AG10803 (cell line): ENCODE measurements at regions not wholly inside any gene's neighbourhood (a gene's known extent, or its start where the extent isn't known, plus 50 kb on each side); places are given as distances from the start of the nearest gene placed in this dataset.
"Not testable (repeated sequence)": the region's sequence is repeated elsewhere in the genome, so short reads cannot be mapped to it uniquely, and the experiment has no call there.

Experiments used
- DNase-seq: peaks from one replicate; pipeline ENCODE4 v3.0.0; 2010; ENCODE audit warnings: low read depth
- H3K4me3 ChIP-seq: 2 replicates; pipeline ENCODE4 v1.5.1; 2011; ENCODE audit warnings: mild to moderate bottlenecking, low read length, control low read depth
- TF ChIP-seq, protein P1 (sequence below): conservative IDR thresholded peaks from 2 replicates; pipeline ENCODE4 v1.5.1; 2011; ENCODE audit warnings: mild to moderate bottlenecking, low read length, control low read depth, inconsistent platforms

DNA sequence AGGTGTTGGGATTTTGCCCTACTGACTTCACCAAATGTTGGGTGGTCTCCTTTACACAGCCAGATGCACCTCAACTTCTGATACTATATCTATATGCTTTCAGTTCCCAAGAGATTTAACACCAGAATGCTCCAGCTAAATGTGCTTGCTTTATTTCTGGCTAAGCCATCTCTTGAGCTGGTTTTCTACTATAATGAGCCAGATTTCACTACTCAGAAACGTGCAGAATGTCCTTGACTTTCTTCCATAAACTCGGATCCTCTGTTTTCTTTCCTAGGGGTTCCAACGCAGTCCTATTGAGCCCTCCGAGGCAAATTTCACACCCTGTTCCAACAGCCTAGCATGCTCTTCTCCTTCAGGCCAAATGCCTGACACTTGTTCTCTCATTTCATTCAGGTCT, 200.3 kb downstream of the DPY19L2 start:
- no peak overlapping the region for H3K4me3 ChIP-seq
- no peak for DNase-seq
- TF ChIP-seq, protein P1, sequence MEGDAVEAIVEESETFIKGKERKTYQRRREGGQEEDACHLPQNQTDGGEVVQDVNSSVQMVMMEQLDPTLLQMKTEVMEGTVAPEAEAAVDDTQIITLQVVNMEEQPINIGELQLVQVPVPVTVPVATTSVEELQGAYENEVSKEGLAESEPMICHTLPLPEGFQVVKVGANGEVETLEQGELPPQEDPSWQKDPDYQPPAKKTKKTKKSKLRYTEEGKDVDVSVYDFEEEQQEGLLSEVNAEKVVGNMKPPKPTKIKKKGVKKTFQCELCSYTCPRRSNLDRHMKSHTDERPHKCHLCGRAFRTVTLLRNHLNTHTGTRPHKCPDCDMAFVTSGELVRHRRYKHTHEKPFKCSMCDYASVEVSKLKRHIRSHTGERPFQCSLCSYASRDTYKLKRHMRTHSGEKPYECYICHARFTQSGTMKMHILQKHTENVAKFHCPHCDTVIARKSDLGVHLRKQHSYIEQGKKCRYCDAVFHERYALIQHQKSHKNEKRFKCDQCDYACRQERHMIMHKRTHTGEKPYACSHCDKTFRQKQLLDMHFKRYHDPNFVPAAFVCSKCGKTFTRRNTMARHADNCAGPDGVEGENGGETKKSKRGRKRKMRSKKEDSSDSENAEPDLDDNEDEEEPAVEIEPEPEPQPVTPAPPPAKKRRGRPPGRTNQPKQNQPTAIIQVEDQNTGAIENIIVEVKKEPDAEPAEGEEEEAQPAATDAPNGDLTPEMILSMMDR = no peak

DNA sequence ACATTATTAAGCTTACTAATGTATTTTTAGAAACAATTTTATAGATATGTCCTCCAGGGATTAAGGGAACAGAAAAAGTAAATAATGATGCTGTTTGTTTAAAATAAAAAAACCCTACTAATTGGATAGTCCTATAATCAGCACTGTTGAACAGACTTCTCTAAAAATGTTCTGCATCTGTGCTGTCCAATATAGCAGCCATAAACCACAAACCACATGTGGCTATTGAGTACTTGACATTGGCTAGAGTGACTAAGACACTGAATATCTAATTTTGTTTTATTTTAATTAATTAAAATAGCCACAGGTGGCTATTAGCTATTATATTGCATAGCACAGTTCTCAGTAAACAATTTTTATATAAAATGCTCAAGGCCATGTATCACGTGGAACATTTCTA, 210.4 kb downstream of the DPY19L2 start:
- TF ChIP-seq, protein P1 = no peak
- H3K4me3 ChIP-seq = no peak overlapping the region
- no peak for DNase-seq

DNA sequence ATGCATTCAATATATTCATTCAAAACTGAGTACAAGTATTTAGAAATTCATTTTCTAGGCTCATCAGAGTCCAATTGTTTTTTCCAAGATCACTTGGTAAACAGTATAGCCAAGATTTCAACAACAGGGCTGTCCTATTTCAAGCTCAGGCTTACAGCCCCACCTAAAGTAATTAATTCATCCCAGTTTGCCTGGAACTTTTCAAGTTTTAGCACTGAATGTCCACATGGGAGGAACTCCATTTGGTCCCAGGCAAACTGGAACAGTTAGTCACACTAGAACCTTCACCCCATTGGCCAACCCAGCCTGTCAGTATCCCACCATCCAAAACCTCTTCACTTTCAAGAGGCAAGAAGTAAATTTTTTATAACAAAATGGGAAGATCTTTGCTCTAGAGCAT, 210.9 kb downstream of the DPY19L2 start:
- TF ChIP-seq, protein P1 = no peak
- H3K4me3 ChIP-seq = no peak overlapping the region
- DNase-seq = no peak

DNA sequence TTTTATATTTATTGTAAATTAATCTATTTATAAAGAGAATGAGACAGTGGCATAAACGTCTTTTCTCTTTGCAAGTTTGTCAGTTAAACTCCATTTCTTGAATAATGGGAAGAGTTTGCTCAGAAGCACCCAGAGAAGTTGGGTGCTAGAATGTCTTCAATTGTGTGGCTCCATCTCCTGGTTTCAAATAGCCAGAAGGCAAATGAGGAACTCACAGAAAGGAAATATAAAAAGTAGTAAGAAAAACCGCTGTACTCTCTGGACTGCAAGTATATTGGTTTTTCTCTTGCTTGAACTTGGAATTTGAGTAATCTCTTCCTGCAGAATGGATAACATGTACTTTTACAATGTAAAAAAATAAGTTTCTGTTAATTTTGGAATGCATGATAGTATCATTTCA, 217.5 kb downstream of the DPY19L2 start:
- TF ChIP-seq, protein P1 = no peak
- H3K4me3 ChIP-seq = no peak overlapping the region
- DNase-seq = no peak

DNA sequence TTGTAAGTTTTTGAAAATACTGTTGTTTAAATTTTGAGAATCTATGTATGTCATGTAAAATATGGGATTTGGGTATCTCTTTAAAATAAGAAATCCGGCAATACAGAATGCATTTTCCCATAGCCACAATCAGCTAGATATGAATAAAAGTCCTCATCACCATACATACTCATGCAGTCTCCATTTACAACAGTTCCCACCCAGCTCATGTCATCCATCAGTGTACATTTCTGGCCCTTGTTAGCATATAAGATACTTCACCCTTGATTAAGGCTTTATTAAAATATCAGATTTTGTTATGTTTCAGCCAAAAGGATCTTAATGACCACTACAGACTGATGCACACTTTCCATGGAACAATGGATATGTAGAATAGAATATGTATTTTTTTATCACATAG, 218.0 kb downstream of the DPY19L2 start:
- TF ChIP-seq, protein P1 = no peak
- DNase-seq = no peak
- H3K4me3 ChIP-seq = no peak overlapping the region

DNA sequence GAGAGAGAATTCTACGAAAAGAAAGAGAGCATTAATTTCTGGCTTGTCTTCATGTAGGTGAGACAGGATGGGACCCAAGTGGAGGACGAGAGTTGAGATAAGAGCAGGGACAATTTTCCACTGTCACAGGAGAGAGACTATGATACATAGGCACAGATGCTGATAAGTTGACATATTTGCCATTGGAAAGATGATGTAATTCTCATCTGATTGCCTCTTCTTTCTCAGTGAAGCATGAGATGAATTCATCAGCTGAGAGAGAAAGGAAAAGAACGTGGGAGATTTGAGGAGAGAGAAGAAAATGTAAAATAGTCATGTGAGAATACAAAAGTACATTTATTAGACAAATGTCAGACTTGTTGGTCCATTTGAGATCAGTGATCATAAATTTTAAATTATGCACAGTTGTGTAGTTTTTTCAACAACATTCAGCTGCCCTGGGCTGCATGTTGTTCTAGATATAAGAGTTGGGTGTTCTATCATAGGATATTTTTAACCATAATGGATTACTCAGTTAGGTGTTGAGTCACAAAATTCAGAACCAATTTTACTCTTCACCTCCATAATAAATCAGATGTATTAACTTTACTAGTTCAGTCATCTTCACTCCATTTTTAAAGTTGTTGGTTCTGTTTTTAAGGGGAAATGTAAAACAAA, 222.9 kb downstream of the DPY19L2 start:
- no peak for DNase-seq
- TF ChIP-seq, protein P1 = no peak
- H3K4me3 ChIP-seq = no peak overlapping the region

DNA sequence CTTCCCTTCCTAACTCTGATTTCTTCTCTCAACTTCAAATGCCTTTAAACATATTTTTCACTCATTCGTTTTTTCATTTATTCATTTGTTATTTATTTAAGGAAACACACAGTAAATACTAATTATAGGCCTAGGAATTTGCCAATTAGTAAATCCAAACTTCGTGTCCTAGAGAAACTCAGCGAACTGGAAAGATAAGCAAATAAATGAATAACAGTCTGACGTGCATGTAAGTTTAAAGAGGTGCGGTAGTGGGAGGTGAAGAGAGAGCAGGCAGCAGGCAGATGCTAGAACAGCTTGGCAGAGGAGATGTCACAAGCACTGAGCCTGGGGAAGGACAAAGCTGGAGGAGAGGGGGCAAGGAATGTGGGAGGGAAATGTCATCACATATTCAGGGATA, 228.2 kb downstream of the DPY19L2 start:
- no peak for DNase-seq
- TF ChIP-seq, protein P1 = no peak
- H3K4me3 ChIP-seq = no peak overlapping the region

DNA sequence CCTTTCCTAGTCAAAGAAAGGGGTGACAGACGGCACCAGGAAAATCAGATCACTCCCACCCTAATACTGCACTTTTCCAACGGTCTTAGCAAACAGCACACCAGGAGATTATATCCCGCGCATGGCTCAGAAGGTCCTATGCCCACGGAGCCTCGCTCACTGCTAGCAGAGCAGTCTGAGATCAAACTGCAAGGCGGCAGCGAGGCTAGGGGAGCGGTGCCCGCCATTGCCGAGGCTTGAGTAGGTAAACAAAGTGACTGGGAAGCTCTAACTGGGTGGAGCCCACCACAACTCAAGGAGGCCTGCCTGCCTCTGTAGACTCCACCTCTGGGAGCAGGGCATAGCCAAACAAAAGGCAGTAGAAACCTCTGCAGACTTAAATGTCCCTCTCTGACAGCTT, 233.9 kb downstream of the DPY19L2 start:
- H3K4me3 ChIP-seq, DNase-seq: not testable (repeated sequence)

DNA sequence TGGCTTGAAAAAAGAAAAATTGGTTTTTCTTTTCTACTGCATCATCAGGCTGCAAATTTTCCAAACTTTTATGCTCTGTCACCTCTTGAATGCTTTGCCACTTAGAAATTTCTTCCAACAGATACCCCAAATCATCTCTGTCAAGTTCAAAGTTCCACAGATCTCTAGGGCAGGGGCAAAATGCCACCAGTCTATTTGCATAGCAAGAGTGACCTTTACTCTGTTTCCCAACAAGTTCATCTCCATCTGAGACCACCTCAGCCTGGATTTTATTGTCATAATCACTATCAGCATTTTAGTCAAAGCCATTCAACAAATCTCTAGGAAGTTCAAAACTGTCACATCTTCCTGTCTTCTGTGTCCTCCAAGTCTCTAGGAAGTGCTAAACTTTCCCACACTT, 240.3 kb downstream of the DPY19L2 start:
- DNase-seq, H3K4me3 ChIP-seq: not testable (repeated sequence)

DNA sequence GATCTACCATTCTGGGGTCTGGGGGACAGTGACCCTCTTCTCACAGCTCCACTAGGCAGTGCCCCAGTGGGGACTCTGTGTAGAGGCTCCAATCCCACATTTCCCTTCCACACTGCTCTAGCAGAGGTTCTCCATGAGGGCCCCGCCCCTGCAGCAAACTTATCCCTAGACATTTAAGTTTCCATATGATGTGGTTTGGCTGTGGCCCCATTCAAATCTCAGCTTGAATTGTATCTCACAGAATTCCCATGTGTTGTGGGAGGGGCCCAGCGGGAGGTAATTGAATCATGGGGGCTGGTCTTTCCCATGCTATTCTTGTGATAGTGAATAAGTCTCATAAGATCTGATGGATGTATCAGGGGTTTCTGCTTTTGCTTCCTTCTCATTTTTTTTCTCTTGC, 241.3 kb downstream of the DPY19L2 start:
- DNase-seq, H3K4me3 ChIP-seq: not testable (repeated sequence)
